Fibroblast of skin of right quadriceps (primary cell): ENCODE measurements at regions not wholly inside any gene's neighbourhood (a gene's known extent, or its start where the extent isn't known, plus 50 kb on each side); places are given as distances from the start of the nearest gene placed in this dataset.
"Not testable (repeated sequence)": the region's sequence is repeated elsewhere in the genome, so short reads cannot be mapped to it uniquely, and the experiment has no call there.

Experiments used
- DNase-seq: peaks from one replicate; pipeline ENCODE4 v3.0.0-alpha.2; 2013

GRCh38 chr4:8696369-8697127 lies 104.0 kb downstream of the CPZ start:
- no peak for DNase-seq

DNA sequence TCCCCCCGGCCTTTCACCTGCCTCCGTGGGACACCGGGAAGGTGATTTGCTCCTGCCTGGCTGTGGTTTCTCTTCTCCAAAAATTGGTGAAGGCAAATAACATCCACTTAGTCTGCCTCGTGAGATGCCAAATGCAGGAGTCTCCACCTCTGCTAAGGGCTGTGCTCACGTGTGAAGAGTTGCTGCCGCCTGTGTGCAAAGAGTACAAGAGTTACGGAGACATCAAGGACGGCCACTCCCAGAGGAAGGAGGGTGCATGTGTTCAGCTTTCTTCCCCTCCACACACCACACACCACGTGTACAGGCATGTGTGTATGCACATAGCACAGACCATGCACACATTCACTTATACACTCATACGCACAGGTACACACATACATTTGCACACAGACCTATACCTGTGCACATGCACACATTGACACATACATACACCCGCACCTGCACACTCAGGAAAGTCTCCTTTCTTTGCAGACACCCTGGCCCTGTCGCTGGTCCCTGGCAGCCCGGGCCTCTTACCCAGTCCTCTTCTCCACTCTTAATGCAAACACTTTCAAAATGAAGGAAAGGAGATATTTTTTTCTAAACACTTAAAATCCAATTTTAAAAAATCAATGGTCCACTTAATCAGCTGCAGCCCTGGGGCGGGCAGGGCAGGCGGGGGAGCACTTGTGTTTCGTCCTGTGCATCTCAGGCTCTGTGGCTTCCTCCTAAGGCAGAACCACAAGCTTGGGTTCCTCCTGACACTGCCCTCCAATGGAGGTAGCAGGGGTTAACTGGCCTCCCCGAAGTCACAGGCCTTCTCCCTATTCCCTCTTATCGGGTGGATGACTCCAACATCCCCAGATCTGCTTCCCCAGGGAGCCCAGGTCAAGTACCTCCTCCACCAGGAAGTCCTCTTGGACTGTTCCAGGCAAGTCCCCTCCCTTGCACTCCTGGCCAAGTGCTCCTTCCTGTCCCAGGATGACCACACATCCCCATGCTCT lies 103.0 kb downstream of the CPZ start:
- DNase-seq: no peak

DNA sequence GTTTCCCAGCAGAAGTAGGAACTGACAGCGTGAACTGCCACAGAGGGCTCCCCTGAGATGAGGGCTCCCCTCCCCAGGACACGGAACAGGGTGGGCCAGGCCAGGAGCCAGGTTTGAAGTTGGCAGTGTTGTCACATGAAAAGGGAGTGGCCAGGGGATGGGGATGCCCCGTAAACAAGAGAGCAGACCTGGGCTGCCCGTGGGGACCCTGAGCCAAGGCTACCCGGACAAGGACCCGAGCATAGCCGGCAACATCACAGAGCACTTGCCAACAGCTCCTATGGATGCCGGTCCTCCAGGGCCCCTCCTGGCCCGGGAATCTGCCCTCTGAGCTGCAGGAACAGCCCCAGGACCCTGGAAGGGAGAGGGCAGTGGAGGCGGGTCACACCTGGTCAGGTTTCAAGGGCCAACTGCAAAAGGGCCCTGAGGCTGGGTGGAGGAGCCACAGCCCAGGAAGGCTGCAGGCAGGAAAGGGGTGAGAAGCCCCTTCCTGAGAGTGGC lies 102.1 kb downstream of the CPZ start:
- DNase-seq: no peak

DNA sequence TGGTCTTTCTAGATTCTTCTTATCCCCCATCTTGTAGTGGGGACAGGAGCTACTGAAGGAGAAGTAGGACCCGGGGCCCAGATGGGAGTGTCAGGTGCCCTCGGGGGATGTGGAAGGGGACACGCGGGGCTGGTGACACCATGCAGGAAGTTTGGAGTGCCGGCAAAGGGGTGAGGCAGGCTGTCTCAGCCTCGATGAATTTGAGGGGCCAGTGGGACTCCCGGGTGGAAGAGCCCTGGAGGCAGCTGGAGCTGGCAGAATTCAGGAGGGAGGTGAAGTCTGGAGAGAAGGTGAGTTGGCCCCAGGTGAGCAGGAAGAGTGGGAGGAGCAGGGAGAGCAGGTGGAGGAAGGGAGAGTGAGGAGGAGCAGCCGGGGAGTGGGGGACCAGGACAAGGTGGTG lies 101.7 kb downstream of the CPZ start:
- DNase-seq: no peak

GRCh38 chr4:8691151-8691775 lies 98.7 kb downstream of the CPZ start:
- DNase-seq: no peak

DNA sequence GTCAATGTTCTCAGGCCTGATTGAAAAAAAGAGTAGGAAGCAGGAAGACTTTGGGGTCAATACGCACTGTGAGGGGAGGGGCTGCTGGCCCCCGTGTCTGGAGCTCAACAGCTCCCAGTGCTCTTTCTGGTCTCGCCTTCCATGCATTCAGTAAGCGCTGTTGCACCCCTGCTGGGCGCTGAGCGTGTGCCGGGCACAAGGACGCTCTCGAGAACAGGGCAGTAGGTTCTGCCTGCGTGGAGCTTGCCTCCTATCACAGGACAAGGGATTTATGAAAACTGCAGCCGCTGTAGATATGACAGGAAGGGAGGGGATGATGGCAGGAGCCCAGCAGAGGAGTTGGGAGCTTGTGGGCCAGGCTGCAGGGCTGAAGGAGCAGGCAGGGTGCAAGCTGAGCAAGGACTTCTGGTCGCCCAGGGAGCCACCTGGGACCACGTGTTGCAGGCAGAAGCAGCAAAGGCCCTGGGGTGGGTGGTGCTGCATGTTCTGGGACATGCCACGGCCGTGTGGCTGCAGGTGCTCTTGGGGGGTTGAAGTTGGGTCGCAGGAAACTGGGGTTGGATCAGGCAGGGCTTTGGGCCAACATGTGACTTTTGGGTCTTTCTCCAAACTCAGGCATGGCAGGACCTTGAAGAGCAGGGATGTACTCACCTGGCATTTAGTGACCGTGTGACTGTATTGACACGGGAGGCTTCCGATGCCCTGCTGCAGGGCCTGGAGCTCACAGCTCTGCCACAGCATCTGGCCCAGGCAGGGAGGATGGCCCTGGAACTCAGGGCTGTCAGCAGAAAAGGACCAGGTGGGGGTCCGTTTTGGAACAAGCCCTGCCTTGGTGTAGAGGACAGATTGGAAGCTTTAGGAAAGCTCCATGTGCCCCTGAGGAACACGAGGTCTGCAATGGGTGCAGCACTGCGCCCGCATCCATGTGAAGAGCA lies 97.9 kb downstream of the CPZ start:
- DNase-seq: no peak

DNA sequence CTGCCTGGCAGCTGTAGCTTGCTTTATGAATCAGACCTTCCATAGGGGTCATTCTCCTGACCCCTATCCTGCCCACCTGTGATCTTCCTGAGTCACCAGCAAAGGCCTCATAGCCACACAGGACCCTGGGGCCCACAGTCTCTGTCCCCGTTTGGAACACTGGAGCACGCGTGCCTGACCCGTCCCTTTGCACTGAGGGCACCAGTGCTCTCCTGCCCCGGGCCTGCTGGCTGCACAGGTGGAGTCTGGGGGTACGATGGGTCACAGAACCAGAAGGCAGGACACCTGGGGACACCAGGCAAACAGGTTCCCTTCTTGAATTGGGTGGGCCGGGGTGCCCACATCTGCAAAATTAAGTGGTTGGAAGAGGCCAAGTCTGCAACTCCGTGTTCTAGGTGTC lies 97.2 kb downstream of the CPZ start:
- no peak for DNase-seq

- DNase-seq: no peak
Observed at GRCh38 chr4:8688908-8689445, 96.4 kb downstream of the CPZ start.

DNA sequence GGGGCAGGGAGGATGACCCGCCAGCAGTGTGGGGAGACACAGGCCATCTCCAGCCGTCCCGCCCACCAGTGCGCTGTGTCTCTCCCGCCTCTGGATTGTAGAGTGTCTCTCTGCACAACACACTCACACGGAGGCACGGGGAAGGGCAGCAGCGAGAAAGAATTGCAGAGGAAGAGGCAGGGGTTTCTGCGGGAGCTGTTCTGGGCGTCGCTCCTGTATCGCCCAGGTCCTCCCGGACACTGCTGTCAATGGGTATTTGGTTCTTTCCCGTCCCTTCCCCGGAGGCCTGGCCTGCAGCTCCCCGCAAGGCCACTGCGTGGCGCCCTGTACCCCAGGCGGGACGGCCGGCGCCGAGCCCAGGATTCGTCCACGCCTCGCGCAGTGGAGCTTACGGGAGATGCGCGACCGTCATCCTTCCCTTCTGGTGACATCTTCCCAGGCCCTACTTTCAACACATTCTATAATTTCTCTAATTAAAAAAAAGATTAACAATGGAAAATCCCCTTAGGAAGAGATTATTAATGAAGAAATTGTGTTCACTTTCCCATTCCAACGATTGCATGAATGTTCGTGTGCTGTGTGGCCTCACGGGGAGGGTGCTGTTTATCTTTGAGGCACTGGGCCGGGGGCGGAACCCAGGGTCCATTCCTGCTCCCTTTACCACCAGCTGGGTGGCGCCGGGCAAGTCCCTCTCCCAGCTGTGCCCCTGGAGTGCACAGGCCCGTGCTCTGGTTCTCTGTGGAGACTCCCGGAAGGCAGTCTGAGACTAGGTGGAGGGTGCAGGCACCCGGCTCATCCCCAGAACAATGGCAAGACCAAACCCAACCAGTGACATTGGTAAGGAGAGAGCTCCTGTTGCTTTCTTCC lies 95.7 kb downstream of the CPZ start:
- no peak for DNase-seq

- DNase-seq: no peak
Observed at GRCh38 chr4:8687083-8687482, 94.5 kb downstream of the CPZ start.

GRCh38 chr4:8685831-8686230 lies 93.3 kb downstream of the CPZ start:
- no peak for DNase-seq

DNA sequence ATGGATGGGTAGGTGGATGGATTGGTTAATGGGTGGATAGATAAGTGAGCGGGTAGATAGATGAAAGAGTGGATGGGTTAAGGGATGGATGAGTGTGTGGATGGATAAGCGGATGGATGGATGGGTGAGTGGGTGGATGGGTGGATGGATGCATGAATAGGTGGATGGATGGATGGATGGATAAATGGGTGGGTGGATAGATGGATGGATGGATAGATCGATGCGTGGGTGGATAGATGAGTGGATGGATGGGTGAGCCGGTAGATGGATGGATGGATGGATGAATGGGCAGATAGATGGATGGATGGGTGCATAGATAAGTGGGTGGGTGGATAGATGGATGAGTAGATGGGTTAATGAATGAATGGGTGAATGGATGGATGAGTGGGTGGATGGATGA lies 90.9 kb downstream of the CPZ start:
- DNase-seq: no peak

DNA sequence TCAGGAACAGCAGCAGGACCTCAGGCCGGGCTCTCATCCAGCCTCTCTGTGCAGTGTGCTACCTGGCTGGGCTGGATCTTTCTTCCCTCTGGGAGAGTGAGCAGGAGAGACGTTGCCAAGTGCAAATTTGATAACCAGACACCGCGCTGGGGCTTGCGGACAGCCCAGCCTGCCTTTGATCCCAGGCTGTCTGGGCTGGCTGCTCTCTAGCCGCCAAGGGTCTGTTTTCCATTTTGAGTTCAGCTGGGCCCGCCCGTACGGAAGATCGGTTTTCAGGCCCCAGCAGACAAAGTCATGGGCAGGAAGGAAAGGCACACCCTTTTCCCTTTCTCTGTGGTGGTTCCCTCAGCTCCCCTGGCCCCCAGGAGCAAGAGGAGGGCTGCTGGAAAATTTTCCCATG lies 90.2 kb downstream of the CPZ start:
- DNase-seq: no peak

DNA sequence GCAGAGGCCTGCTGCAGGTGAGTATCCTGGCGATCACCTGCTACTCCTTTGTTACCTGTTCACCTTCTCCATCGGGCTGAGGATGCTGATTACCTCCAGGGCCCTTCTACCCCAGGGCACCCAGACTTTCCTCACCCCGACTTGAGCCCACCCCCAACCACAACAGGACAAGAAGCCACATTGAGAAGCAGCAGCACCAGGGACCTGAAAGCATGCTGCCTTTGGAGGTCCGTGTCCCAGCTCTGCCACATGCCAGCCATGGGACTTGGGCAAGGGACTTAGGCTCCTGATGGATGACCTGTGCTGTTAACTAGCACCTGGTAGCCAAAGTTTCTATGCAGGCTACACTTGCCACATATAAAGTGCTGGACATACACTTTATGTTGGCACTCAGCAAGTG lies 89.7 kb downstream of the CPZ start:
- DNase-seq: no peak

DNA sequence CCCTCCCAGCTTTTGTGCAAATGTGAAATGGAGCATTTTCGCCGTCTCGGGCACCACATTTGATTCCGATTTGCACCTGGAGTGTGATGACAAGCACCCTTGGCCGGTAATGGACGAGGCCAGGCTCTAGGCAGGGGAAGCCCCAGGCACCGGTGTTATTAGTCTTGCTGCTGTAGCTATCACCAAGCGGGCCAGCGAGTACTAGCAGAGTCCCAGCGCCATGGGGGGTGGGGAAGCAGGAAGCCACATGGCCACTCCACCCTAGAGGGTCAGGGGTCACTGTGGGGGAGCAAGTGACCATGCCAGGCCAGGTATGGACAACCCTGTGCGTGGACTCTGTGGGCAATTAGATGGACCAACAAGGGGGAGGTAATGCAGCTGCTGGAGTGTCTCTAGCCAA lies 88.8 kb downstream of the CPZ start:
- no peak for DNase-seq

DNA sequence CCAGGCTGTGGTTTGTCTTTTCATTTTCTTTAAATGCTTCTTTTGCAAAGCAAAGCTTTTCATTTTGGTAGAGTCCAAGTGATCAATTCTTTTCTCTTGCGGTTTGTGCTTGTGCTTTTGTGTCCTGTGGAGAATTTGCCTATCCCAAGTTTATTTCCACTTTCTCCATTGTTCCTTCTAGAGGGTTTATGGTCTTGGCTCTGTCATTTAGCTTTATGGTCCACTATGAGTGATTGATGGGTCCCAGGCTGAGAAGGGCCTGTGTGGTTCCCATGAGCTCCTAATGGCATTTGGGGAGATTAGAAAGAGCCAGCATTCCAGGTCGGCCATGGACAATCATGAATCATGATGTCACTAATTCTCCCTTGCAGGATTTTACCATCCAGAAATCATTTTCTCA lies 86.5 kb downstream of the CPZ start:
- DNase-seq: no peak

DNA sequence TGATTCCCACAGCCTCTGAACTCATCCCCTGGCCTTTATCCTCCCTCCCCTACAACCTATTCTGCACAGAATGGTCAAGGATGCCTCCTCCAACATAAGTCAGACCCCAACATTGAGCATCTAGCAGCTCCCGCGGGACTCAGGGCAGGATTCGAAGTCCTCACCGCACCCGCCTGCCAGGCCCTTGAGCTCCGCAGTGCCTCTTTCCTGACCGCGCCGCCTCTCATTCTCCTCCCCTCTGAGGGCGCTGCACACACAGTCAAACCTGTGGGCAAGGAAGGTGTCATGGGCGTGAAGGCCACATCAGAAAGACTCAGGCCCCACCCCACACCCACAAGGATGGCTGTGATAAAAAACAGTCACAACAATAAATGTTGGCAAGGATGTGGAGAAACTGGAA lies 84.1 kb downstream of the CPZ start:
- DNase-seq: no peak

DNA sequence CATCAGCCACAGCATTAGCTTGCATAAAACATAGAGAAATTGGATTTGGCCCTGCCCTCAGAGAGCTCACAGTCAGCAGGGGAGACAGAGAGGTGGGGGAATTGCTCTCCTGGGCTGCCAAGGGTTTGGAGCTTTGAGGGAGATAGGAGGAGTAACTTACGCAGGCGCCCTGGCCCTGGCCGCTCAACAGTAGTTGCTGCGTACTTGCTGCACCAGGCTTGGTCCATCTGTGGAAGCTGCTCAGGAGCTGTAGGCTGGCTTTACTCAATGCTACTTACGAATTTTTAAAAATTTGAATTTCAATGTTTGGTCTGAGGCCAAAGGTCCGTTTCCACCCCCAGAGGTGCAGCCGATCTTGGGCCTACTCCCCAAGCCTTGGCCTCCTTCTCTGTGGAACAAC lies 83.3 kb downstream of the CPZ start:
- DNase-seq: no peak

DNA sequence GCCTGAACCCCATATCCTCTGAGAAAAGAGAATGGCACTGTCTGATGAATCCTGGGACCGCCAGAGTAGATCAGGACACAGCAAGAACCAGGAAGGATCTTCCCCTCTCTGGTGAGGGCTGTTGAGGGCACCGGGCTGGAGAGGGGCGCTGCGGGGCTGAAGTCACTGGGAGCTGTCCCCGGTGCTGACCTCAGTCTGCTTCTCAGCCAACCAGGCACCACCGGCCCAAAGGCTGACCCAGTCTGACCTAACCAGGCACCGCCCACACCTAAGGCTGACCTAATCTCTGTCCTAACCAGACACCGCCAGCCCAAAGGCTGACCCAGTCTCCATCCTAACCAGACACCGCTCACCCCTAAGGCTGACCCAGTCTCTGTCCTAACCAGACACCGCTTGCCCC lies 82.8 kb downstream of the CPZ start:
- no peak for DNase-seq

DNA sequence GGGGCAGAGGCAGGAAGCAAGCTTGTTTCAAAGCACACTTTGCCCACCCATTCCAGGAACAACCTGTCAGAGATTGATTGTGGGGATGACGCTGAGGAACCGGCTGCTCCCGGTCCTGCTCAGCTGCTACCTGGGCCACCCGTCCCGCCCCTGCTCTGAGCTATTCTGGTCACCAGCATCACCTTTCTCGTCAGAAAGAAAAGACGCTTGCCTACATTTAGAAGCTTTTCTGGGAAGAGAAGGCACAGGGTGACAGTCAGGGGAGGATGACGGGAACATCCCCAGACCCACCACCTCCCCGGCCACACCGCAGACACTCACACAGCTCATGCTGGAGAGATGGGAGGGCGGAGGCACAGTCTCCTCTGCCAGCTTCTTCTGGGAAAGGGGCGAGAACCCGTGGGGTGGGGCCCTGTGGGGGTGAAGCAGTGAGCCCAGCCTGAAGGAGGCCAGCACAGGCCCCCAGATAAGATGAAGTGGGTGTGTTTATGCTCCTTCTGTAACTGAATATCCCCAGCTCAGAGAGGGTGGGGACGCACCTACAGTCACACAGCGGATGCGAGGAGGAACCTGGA lies 81.8 kb downstream of the CPZ start:
- DNase-seq: no peak

GRCh38 chr4:8673106-8673505 lies 80.5 kb downstream of the CPZ start:
- not testable (repeated sequence) for DNase-seq
